ENCODE measurements at regions not wholly inside any gene's neighbourhood (a gene's known extent, or its start where the extent isn't known, plus 50 kb on each side); places are given as distances from the start of the nearest gene placed in this dataset.

DNA sequence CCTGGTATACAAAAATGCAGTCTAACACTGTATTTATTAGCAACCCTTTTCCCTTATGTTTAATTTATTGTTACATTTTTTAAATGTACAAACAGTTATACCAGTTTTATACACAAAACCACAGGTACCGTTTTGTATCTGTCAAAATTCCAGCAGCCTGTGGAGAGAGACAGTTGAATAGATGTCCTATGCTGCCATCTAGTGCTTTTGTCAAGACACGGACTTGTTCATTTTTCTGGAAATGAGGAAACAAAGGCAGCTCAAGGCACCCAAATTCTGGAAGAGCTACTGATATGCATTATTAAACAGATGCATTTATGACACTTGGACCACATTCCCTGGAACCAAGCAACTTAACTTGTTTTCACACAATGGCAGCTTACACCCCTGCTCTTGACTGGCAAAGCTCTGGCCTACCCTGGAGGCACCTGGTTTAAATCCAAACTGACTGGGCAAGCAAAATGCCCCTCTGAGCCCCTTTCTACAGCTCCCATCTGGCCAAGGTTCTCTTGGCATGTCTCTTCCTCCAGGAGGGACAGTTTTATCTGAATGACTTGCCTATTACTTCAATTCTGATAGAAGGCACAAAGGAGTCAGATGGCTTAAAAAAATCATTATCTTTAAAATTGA is 286.9 kb upstream of the PRKD1 start:
- Histone ChIP-seq H2AFZ (ENCODE audit: low read depth) (0 out of 2 replicates have a peak overlapping the region, but pooled peaks have one; percentile 30), H3K27me3 (ENCODE audit: insufficient read depth) (peaks cover 9% of the 10 kb centered on the region; the same call in 1 of the 2 replicates), H3K36me3 (replicated peaks in 1 of 2; ENCODE audit: control insufficient read depth in 1 of 2, insufficient read depth in 2 of 2, low read length in 1 of 2) (no peaks in the 10 kb centered on the region), H3K4me2 (no peak overlapping the region), H3K9ac (no peak overlapping the region), H3F3A (replicated peaks; ENCODE audit: insufficient read depth) (no peaks in the 10 kb centered on the region), H3K4me1 (ENCODE audit: control insufficient read depth in 1 of 2, insufficient read depth in 2 of 2, low read depth in 1 of 2, low read length in 1 of 2) (0 out of 4 replicates have a peak, but pooled peaks cover 0 to 5% of the 10 kb centered on the region in 2 experiments), H4K20me1 (ENCODE audit: insufficient read depth) (no peaks in the 10 kb centered on the region), H3K9me2 (no peaks in the 10 kb centered on the region), H3K9me3 (no peaks in the 10 kb centered on the region), H3K27ac (ENCODE audit: low read depth in 2 of 2, low read length in 1 of 2) (no peak overlapping the region), H3K4me3 (ENCODE audit: low read depth in 2 of 2, low read length in 1 of 2) (no peak overlapping the region), H3K79me2 (ENCODE audit: insufficient read depth) (no peaks in the 10 kb centered on the region)
- WGBS (ENCODE audit: low lambda C conversion rate), result 0% methylated on average over 2 of the region's 2 CpGs
- ChIA-PET CTCF (interaction anchor here (0.6 to 3.6 kb wide), 28 partner anchors 9 to 1517 kb away, joined by 3 to 45 read pairs (median 4); no protein-coding TSS in a partner anchor), POLR2A (no interaction called here)
- TF ChIP-seq, protein P1, sequence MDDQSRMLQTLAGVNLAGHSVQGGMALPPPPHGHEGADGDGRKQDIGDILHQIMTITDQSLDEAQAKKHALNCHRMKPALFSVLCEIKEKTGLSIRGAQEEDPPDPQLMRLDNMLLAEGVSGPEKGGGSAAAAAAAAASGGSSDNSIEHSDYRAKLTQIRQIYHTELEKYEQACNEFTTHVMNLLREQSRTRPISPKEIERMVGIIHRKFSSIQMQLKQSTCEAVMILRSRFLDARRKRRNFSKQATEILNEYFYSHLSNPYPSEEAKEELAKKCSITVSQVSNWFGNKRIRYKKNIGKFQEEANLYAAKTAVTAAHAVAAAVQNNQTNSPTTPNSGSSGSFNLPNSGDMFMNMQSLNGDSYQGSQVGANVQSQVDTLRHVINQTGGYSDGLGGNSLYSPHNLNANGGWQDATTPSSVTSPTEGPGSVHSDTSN (IDR thresholded peaks at IDR 0.05), result no peak
- TF ChIP-seq FOSL2 (IDR thresholded peaks at IDR 0.05; ENCODE audit: borderline replicate concordance, low read depth) (no peak), CTCF (IDR thresholded peaks at IDR 0.05) (peak; percentile 84), POLR2AphosphoS5 (IDR thresholded peaks at IDR 0.05; ENCODE audit: low read depth, low read length) (no peak), FOXJ3 (CRISPR knock-in tag; IDR thresholded peaks at IDR 0.05) (no peak), JUND (IDR thresholded peaks at IDR 0.05) (no peak), SMC3 (IDR thresholded peaks at IDR 0.05; ENCODE audit: low read depth, low read length) (peak; percentile 59), RAD21 (IDR thresholded peaks at IDR 0.05; ENCODE audit: low read length) (peak; percentile 85), MXI1 (IDR thresholded peaks at IDR 0.05; ENCODE audit: low read depth, low read length) (no peak), TCF12 (IDR thresholded peaks at IDR 0.05) (no peak), TAF1 (IDR thresholded peaks at IDR 0.05; ENCODE audit: borderline replicate concordance, low read depth, low read length) (no peak), MEF2A (IDR thresholded peaks at IDR 0.05; ENCODE audit: borderline replicate concordance, low read depth) (no peak), CHD2 (IDR thresholded peaks at IDR 0.05; ENCODE audit: low read length, partially characterized antibody) (no peak)
- TF ChIP-seq, protein P2, sequence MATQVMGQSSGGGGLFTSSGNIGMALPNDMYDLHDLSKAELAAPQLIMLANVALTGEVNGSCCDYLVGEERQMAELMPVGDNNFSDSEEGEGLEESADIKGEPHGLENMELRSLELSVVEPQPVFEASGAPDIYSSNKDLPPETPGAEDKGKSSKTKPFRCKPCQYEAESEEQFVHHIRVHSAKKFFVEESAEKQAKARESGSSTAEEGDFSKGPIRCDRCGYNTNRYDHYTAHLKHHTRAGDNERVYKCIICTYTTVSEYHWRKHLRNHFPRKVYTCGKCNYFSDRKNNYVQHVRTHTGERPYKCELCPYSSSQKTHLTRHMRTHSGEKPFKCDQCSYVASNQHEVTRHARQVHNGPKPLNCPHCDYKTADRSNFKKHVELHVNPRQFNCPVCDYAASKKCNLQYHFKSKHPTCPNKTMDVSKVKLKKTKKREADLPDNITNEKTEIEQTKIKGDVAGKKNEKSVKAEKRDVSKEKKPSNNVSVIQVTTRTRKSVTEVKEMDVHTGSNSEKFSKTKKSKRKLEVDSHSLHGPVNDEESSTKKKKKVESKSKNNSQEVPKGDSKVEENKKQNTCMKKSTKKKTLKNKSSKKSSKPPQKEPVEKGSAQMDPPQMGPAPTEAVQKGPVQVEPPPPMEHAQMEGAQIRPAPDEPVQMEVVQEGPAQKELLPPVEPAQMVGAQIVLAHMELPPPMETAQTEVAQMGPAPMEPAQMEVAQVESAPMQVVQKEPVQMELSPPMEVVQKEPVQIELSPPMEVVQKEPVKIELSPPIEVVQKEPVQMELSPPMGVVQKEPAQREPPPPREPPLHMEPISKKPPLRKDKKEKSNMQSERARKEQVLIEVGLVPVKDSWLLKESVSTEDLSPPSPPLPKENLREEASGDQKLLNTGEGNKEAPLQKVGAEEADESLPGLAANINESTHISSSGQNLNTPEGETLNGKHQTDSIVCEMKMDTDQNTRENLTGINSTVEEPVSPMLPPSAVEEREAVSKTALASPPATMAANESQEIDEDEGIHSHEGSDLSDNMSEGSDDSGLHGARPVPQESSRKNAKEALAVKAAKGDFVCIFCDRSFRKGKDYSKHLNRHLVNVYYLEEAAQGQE (IDR thresholded peaks at IDR 0.05; ENCODE audit: low read depth, low read length), result no peak
- TF ChIP-seq, protein P3, sequence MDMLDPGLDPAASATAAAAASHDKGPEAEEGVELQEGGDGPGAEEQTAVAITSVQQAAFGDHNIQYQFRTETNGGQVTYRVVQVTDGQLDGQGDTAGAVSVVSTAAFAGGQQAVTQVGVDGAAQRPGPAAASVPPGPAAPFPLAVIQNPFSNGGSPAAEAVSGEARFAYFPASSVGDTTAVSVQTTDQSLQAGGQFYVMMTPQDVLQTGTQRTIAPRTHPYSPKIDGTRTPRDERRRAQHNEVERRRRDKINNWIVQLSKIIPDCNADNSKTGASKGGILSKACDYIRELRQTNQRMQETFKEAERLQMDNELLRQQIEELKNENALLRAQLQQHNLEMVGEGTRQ (IDR thresholded peaks at IDR 0.05; ENCODE audit: borderline replicate concordance, low read depth, low read length), result no peak
- TF ChIP-seq, protein P4, sequence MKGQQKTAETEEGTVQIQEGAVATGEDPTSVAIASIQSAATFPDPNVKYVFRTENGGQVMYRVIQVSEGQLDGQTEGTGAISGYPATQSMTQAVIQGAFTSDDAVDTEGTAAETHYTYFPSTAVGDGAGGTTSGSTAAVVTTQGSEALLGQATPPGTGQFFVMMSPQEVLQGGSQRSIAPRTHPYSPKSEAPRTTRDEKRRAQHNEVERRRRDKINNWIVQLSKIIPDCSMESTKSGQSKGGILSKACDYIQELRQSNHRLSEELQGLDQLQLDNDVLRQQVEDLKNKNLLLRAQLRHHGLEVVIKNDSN (IDR thresholded peaks at IDR 0.05; ENCODE audit: borderline replicate concordance, low read depth), result no peak
- TF ChIP-seq, protein P5, sequence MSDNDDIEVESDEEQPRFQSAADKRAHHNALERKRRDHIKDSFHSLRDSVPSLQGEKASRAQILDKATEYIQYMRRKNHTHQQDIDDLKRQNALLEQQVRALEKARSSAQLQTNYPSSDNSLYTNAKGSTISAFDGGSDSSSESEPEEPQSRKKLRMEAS (IDR thresholded peaks at IDR 0.05; ENCODE audit: low read depth), result no peak
- DNase-seq, result peak; percentile 3

All from SK-N-SH (cell line).